Stimulated activated CD8-positive, alpha-beta memory T cell treated with anti-CD3 and anti-CD28 coated beads, Interleukin-15, amount 100 ng/mL, for 1 hour (primary cell): ENCODE measurements at regions not wholly inside any gene's neighbourhood (a gene's known extent, or its start where the extent isn't known, plus 50 kb on each side); places are given as distances from the start of the nearest gene placed in this dataset.
A peak's percentile ranks its signal among the peaks of the same experiment; 100 is the strongest.
"Not testable (repeated sequence)": the region's sequence is repeated elsewhere in the genome, so short reads cannot be mapped to it uniquely, and the experiment has no call there.

Experiments
- DNase-seq: peaks from one replicate; pipeline ENCODE4 v3.0.0-alpha.2; 2020; ENCODE audit warnings: low read depth

DNA sequence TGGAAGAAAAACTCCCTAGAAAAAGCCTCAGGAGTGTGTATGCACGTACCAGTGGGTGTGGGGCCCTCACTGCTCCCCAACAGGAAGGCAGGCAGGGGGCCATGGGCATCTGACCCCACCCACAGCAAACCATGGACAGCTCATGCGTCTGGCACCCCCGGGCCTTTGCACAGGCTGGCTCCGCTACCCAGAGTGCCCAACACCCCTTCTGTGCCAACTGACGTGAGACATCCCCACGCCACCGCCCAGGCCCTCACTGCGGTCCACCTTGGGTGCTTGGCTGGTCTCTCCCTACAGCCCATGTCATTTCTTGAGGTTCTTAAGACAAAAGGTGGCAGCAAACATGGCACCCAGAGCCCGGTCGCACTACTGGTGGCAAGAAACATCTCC is 91.4 kb downstream of the NCOR2 start:
- DNase-seq: no peak

DNA sequence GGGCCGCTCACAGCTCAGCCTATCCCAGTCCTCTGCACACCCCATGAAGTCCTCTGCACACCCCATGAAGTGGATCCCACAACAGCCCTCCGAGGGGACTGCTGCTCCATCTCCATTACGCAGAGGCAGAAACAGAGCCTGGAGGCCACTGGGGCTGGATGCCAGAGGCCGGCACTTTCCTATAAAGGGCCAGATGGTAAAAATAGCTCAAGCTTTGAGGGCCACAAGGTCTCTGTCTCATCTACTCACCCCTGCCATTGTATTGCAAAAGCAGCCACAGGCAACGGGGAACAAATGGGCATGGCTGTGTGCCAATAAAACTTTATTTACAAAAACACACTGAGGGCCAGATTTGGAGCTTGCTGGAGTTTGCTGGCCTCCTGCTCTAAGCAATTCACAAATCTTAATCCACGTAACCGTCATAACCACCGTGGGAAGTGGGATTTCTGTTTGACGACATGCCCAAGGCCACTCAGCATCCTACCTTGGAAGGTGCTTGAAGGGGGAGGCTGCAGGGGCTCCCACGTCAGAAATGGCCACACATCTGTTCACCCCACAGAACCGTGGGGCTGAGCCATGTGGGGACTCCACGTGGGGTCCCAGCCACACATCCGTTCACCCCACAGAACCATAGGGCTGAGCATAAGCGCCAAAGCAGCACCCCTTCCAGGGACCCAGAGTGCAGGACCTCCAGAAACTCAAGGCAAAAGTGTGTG is 92.0 kb downstream of the NCOR2 start:
- no peak for DNase-seq

DNA sequence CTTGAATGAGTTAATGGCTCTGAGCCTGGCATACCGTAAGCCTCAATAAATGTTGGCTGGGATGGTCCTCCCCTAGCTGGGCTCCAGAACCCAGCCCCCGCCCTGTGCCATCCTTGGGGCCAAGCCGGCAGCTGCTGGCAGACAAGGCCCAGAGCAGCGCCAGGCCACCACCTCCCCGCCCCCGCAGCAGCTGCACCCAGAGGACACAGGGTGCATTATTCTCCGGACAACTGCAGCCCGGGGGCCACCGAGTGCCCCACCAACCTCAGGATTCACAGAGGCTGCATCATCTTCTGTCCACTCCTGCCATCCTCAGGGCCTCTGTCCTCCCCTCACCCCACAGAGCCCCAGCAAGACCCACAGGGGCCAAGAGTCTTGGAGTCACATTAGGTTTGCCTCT is 92.7 kb downstream of the NCOR2 start:
- DNase-seq: no peak

DNA sequence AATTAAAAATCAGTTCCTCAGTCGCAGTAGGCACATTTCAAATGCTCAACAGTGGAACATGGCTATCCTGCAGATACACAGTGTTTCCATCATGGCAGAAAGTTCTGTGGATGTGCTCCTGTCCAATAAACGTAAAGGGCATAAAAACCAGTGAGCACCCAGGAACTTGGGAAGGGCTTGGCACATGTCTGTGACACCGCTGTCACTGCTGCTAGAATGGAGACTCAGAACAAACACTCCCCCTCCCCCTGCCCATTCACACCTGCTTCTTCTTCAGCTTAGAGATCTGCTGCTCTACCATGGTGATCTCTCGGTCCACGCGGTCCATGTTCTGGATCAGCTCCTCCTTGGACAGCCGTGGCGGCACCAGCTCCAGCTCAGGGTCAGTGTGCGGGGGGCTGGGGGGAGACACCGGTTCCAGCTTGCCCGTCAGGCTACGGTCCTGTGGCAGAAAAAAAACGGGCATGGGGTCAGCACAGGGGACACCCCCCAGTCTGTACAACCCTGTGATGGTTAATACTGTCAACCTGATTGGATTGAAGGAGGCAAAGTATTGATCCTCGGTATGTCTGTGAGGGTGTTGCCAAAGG is 94.6 kb downstream of the NCOR2 start:
- DNase-seq: no peak

DNA sequence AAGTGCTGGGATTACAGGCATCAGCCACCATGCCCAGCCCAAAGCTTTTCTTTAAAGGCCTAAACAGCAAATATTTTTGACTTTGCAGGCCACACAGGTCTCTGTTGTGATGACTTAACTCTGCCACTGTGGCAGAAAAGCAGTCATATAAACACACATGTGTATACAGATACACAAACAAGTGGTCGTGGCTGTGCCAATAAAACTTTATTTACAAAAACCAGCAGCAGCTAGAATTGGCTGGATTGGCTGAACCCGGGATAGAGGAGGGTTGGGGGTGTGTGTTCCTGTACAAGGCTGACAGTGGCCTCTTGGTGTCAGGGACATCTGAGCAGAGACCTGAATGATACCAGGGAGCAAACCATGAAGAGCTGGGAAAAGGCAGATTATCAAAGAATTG is 95.6 kb downstream of the NCOR2 start:
- no peak for DNase-seq

DNA sequence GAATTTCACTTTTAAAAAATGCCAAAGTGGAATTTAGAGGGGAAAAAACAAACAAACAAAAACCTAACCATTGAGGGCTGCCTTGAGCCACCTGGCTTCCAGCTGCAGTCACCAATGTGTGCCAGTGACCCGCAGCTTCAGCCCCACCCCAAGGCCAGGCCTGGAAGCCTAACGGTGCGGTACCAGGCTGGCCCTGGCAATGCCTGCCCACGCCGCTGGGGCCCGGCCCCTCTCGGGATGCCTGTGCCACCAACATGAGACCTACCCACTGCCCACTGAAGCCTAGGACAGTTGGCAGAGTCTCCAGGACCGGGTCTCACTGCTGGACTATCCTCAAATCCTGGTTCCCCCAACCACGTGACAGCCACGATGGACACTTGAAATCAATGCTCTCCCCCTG is 96.6 kb downstream of the NCOR2 start:
- DNase-seq: no peak

DNA sequence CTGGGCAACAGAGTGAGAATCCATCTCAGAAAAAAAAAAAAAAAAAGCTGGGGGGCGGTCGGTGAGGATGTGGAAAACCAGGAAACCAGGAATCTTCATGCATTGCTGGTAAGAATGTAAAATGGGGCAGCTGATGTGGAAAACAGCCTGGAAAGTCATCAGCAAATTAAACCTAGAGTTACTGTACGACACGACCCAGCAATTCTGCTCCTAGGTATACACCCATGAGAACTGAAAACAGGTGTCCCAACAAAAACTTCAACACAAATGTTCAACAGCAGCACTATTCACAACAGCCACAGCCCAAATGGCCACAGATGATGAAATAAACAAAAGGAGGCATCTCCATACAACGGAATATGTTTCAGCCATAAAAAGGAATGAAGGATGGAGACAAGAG is 97.3 kb downstream of the NCOR2 start:
- no peak for DNase-seq

DNA sequence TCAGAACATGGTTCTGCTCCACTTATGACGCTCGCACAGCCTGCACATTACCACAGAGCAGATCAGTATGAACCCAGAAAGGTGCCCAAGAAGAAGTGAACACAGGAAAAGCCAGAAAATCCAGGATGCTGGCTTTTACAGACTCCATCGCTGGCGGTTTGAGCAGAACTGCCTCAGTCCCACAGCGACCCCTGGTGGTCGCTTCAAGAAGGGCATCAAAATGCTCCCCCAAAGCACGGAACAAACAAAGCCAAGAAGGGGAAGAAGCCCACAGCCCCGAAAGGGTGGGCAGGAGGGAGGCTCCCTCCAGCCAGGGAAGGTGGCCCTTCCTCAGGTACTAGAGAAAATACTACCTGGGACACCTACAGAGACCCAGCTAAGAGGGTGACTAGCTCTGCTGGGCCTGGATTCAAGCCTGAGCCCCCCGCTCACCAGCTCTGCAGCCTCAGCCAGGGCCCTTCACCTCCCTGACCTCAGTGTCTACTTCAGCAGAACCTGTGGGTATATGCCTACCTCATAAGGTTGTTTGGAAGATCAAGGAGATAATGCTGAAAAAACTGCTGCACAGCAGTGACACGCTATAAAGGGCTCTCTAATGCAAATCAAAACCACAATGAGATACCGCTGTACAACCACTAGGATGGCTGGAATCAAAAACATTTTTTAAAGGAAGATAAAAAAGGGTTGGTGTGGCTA is 98.1 kb downstream of the NCOR2 start:
- DNase-seq: no peak

DNA sequence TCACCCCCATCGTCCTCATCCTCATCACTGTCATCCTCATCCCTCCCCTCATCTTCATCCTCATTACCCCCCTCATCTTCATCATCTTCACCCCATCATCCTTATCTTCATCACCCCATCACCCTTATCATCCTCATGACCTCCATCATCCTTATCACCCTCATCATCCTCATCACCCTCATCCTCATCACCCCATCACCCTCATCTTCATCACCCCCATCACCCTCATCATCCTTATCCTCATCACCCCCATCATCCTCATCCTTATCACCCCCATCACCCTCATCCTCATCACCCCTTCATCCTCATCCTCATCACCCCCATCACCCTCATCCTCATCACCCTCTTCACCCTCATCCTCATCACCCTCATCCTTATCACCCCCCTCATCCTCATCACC is 99.9 kb downstream of the NCOR2 start:
- not testable (repeated sequence) for DNase-seq

DNA sequence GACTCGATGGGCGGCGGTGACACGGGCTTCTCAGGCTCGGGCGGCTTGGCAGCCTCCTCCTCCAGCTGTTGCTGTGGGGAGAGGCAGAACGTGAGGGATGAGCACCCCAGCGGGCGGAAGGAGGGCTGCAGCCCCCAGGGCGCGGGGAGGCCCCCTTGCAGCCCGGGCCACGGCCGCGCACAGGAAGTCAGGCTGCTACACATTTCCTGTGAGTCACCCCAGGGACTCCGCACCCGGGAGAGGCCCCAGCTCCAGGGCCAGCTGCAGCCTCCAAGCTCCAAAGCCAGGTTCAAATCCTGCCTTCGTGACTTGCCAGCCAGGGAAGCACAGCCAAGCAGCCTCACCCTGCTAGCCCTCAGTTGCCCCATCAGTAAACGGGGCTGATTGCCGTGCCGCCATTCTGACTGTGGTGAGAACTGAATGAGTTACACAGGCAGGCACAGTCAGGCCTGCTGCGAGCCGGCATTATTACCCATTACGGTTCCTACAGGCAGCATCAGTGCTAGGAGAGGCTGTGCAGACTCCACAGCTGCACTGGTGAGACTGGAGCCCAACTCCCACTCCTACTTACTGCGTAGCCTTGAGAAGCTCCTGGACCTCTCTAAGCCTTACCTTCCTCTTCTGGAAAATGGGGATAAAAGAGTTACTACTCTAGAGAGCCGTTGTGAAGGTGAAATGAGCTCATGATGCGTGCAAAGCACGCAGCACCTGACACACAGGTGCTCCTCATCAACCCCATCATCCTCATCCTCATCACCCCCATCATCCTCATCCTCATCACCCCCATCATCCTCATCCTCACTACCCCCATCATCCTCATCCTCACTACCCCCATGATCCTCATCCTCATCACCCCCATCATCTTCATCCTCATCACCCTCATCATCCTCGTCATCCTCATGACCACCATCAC is 100.9 kb downstream of the NCOR2 start:
- peak; percentile 71 for DNase-seq

DNA sequence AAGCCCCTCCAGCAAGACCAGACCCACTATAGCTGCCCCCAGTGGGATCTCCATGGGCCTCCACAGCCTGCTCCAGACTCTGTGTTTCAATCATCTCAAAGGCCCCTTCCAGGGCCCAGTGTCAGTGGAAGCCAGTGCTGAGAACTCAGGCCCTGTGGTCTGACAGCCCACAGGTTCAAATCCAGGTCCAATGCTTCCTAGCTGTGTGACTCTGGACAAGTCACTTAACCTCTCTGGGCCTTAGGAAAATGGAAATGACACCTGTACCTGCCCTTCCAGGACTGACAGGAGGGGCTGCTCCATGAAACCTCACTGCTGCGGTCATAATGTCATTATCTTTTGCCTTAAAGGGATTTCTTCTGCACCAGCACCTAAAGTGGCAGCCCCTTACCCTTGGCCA is 101.9 kb downstream of the NCOR2 start:
- no peak for DNase-seq

DNA sequence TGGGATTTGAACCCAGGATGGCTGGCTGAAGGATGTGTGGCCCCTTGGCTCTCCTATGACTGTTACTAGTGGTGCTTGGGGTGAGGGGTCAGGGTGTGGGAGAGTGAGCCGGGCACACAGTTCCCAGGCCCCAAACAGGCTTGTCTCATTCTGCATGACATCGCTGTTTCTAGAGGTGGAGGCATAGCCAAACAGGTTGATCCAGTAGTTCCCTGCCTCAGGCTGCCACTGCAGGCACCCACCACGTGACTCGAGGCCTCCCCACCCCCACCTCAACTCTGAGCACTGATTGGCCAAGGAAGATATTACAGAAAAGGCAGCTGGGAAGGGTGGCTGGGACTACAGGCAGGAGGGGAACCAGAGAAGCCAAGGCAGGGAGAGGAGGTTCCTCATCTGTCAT is 102.6 kb downstream of the NCOR2 start:
- no peak for DNase-seq

DNA sequence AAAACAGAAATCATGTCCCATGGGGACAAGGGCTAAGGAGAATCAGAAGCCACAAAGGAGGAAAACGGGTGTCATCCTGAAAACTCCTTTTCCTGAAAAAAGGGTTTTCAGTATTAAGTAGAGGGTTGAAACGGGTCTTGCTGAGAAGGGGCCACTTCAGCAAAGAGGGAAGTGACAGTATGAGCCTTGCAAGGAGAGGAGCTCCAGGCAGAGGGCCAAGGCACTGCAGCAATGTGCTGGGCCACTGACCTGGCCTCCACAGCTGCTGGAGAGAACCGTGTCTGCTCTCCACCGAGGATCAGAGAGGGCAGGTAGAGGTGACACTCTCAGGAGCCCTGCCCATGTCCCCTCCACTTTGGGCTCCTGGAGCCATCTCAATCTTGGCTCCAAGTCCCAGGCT is 103.3 kb downstream of the NCOR2 start:
- DNase-seq: no peak

DNA sequence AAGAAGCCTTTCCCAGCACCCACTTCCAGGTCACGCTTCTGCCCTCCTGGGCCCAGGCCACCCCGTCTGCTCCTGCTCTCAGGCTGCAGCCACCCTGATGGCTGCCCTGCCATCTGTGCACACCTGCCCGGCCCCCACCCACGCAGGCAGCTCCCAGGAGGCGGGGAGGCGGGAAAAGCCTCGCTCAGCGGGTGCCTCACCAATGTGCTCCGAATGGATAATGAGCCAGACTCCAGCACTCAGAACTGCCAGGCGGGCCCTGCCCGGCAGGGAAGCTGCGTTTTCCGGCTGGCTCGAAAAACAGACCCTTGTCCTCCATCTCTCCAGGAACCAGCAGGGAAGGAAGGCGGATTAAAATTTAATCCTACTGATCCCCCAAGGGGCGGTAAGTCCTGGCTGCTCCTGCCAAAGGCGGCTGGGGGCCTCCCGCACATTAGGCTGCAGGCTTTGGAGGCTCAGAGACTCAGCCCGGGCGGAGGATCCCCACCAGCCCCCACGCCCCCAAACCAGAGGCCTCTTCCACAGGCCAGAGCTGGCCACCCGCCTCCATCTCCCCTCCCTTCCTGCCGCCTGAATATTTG is 104.0 kb downstream of the NCOR2 start:
- no peak for DNase-seq

DNA sequence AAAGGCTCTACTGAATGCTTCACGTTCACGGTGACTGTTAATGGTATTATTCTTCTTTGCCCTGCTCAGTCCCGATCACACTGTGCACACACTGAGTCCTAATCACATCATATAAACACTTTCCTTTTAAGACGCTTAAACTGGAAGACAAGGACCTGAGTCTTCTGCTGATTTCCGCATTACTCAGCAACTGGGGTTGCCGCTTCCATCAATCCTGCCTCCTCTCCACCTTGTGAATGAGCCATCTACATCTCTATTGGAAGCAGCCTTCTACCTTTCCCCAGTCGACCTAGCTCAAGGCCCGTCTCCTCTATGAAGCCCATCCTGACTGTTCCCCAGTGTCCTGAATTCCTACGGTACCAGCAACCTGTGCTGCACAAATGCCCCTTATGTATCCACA is 104.7 kb downstream of the NCOR2 start:
- no peak for DNase-seq

DNA sequence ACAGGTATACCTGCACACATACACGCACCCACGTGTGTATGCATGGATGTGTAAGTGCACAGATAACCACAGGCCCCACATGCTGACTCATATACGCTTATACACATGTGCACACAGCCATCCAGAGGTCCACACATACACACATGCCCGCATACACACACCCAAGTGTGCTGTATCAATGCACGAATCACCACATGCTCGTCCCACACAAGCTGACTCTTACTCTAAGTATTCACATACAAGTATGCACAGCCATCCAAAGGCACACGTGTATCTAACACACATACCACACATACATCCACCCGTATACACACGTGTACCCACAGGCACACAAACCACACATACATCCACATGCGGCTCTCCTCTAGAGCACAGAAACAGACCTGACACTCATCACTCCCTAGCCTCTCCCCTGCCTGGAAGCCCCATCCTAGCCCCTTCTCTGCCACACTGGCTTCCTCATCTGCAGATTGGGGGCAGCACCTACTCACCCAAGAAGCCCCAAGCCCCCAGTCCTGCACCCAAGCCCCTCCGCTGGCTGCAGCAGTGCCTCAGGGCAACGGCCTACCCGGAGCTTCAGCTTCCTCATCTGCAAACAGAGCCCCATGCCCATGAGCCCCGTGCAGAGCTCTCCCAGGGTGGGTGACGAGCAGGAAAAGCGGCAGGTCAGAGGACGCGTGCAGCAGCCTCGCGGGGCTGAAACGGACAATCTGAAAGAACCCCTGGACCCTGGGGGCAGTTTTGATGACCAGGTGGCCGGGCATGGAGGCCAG is 105.4 kb downstream of the NCOR2 start:
- DNase-seq: no peak

DNA sequence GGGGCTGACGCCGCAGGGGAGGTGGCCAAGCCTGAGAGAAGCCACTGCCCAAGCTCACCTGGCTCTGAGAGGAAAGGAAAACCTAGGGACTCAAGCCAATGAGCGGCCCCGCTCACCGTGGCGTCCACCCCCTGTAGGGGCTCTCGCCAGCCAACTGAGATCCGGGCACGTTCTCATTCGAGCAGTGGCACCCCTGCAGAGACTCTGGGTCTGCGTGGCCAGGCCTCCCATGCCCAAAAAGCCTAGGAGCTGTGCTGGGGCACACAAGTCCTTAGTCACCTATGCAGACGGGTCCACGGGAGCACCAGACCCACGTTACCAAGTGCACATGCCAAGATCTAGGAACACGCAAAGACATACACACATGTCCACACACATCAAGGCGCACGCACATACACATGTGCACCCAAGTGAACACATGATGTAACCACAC is 106.2 kb downstream of the NCOR2 start:
- DNase-seq: no peak

DNA sequence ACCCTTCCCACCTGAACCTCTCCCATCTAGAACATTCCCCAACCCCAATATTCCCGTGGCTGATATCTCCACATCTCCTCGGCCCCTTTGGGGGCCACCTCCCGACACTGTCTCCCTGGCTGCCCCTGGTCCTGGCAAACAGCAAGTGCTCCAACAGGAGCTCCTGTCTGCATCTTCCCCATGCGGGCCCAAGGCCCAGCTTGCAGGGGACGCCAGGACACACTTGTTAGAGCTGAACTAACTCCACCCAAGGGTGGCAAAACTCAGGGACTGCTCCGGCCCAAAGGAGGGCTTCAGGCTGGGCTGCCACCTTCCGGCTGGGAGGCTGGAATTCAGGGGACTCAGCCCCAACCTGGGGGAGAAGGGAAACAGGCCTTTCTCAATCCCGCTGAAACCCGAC is 106.6 kb downstream of the NCOR2 start:
- DNase-seq: no peak

DNA sequence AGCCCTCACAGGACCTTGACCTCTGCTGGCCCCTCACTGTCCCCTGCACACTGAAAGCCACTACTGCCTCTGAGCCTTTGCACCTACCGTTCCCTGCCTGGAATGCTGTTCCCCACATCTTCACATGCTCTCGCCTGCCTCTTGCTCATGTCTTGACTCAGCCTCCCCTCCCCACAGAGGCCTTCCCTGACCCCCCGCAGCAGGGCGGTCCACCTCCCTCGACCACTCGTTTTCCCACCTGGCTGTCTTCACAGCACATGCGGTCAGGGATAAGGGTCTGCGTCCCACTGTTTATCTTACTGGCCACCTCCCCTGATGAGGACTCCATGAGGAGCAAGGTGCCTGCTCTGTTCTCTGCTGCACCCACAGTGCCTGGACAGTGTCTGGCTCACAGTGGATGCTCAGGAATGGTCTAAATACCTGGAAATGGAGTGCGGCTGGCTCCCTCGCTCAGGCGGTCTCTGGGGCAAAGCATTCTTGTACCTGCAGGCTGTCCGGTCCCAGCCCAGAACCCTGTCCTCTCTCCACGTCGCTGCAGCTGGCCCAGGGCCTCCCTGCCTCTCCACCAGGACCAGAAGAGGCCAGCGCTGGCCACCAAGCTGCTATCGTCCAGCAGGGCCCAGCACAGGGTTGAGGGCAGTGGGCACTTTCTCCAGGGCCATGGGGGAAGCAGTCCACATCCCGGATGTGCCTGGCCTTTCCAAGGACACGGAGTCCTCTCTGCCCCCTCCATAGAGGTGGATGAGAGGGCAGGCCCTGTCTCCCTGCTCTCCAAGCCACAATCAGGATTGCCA is 107.4 kb downstream of the NCOR2 start:
- DNase-seq: no peak
